Mesothelial cell of epicardium (in vitro differentiated cells): ENCODE measurements at regions not wholly inside any gene's neighbourhood (a gene's known extent, or its start where the extent isn't known, plus 50 kb on each side); places are given as distances from the start of the nearest gene placed in this dataset.

ENCODE experiments used
- DNase-seq, 2 experiments: peaks; one replicate each; pipeline ENCODE4 v3.0.0; 2021; ENCODE audit warnings: low spot score in 2 of 2; ENCODE audit not compliant: unreplicated experiment in 2 of 2
- H3K27ac Mint-ChIP-seq: 2 replicates; pipeline ENCODE4 v1.8.0; 2021; ENCODE audit warnings: mixed read lengths
- H3K27me3 Mint-ChIP-seq: 2 replicates; pipeline ENCODE4 v1.8.0; 2021; ENCODE audit warnings: low read depth, mixed read lengths
- H3K36me3 Mint-ChIP-seq: 2 replicates; pipeline ENCODE4 v1.8.0; 2021; ENCODE audit warnings: mixed read lengths
- H3K4me1 Mint-ChIP-seq: 2 replicates; pipeline ENCODE4 v1.8.0; 2021; ENCODE audit warnings: mixed read lengths
- H3K4me3 Mint-ChIP-seq: 2 replicates; pipeline ENCODE4 v1.8.0; 2021; ENCODE audit warnings: mild to moderate bottlenecking, moderate library complexity, mixed read lengths
- H3K9me3 Mint-ChIP-seq: 2 replicates; pipeline ENCODE4 v1.8.0; 2021; ENCODE audit warnings: mixed read lengths
- TF ChIP-seq, protein P1 (sequence below): fragments of 200-600 bp; sonication (generic); IDR thresholded peaks from one replicate; pipeline ENCODE4 v1.5.0; 2021; ENCODE audit warnings: antibody characterized with exemption; ENCODE audit not compliant: unreplicated experiment

GRCh38 chr18:77395953-77396352 is 146.3 kb downstream of the GALR1 start:
- Mint-ChIP-seq H3K9me3 (peaks cover 7% of the 10 kb centered on the region), H3K27ac (no peak overlapping the region), H3K36me3 (no peaks in the 10 kb centered on the region), H3K4me3 (no peak overlapping the region), H3K4me1 (no peaks in the 10 kb centered on the region), H3K27me3 (no peaks in the 10 kb centered on the region)
- TF ChIP-seq, protein P1, sequence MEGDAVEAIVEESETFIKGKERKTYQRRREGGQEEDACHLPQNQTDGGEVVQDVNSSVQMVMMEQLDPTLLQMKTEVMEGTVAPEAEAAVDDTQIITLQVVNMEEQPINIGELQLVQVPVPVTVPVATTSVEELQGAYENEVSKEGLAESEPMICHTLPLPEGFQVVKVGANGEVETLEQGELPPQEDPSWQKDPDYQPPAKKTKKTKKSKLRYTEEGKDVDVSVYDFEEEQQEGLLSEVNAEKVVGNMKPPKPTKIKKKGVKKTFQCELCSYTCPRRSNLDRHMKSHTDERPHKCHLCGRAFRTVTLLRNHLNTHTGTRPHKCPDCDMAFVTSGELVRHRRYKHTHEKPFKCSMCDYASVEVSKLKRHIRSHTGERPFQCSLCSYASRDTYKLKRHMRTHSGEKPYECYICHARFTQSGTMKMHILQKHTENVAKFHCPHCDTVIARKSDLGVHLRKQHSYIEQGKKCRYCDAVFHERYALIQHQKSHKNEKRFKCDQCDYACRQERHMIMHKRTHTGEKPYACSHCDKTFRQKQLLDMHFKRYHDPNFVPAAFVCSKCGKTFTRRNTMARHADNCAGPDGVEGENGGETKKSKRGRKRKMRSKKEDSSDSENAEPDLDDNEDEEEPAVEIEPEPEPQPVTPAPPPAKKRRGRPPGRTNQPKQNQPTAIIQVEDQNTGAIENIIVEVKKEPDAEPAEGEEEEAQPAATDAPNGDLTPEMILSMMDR: no peak
- DNase-seq: no peak

DNA sequence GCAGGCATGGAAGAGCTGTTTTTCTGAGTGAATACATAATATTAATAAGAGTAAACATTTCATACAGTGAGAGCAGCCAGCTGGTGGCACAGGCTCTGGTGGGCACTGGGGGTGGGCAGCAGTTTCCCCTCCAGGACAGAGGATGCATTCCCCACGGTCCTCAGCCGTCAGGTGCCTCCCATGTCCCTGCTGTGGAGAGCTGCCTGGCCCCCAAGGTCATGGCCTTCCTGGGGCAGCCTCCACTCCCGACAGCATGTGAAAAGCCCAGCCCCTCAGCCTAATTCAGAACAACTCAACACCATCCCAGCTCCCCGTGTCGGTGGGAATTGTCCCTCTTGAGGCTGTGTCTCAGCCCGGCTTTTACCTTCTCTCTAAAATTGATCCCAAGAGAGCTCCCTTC is 147.4 kb downstream of the GALR1 start:
- H3K4me1 Mint-ChIP-seq: no peaks in the 10 kb centered on the region
- no peak overlapping the region for H3K4me3 Mint-ChIP-seq
- no peak overlapping the region for H3K27ac Mint-ChIP-seq
- no peaks in the 10 kb centered on the region for H3K27me3 Mint-ChIP-seq
- peaks cover 3% of the 10 kb centered on the region for H3K9me3 Mint-ChIP-seq
- H3K36me3 Mint-ChIP-seq: no peaks in the 10 kb centered on the region
- DNase-seq: no peak
- TF ChIP-seq, protein P1: no peak

- no peak for DNase-seq
- no peaks in the 10 kb centered on the region for H3K36me3 Mint-ChIP-seq
- H3K4me3 Mint-ChIP-seq: no peak overlapping the region
- TF ChIP-seq, protein P1: no peak
- no peaks in the 10 kb centered on the region for H3K9me3 Mint-ChIP-seq
- no peak overlapping the region for H3K27ac Mint-ChIP-seq
- no peaks in the 10 kb centered on the region for H3K27me3 Mint-ChIP-seq
- H3K4me1 Mint-ChIP-seq: no peaks in the 10 kb centered on the region
Measured at GRCh38 chr18:77397617-77398016, 148.0 kb downstream of the GALR1 start.

GRCh38 chr18:77400561-77400960 is 150.9 kb downstream of the GALR1 start:
- no peaks in the 10 kb centered on the region for H3K36me3 Mint-ChIP-seq
- no peaks in the 10 kb centered on the region for H3K9me3 Mint-ChIP-seq
- no peak for DNase-seq
- H3K27me3 Mint-ChIP-seq: no peaks in the 10 kb centered on the region
- H3K4me3 Mint-ChIP-seq: no peak overlapping the region
- H3K27ac Mint-ChIP-seq: no peak overlapping the region
- TF ChIP-seq, protein P1: no peak
- H3K4me1 Mint-ChIP-seq: no peaks in the 10 kb centered on the region

- no peaks in the 10 kb centered on the region for H3K36me3 Mint-ChIP-seq
- H3K27ac Mint-ChIP-seq: no peak overlapping the region
- H3K27me3 Mint-ChIP-seq: no peaks in the 10 kb centered on the region
Measured at GRCh38 chr18:77401173-77401572, 151.5 kb downstream of the GALR1 start.

More at GRCh38 chr18:77401173-77401572, 151.5 kb downstream of the GALR1 start:
- DNase-seq: no peak
- TF ChIP-seq, protein P1: no peak
- H3K4me3 Mint-ChIP-seq: no peak overlapping the region
- H3K9me3 Mint-ChIP-seq: no peaks in the 10 kb centered on the region
- no peaks in the 10 kb centered on the region for H3K4me1 Mint-ChIP-seq
